Left ventricle myocardium inferior (tissue), 1 donor: ENCODE measurements at regions not wholly inside any gene's neighbourhood (a gene's known extent, or its start where the extent isn't known, plus 50 kb on each side); places are given as distances from the start of the nearest gene placed in this dataset.

ENCODE experiments used
- DNase-seq: peaks from one replicate; pipeline ENCODE4 v3.0.0-alpha.2; 2020
- H3K27ac ChIP-seq: fragments of 200-600 bp; replicated peaks from 2 replicates; pipeline ENCODE4 v1.8.0; 2021
- H3K27me3 ChIP-seq: fragments of 200-600 bp; 2 replicates; pipeline ENCODE4 v1.8.0; 2021; ENCODE audit warnings: low read depth
- H3K36me3 ChIP-seq: fragments of 200-600 bp; 2 replicates; pipeline ENCODE4 v1.8.0; 2021
- H3K4me1 ChIP-seq: fragments of 200-600 bp; 2 replicates; pipeline ENCODE4 v1.8.0; 2021
- H3K4me3 ChIP-seq: fragments of 200-600 bp; 2 replicates; pipeline ENCODE4 v1.8.0; 2021; ENCODE audit warnings: mild to moderate bottlenecking, moderate library complexity
- H3K9me3 ChIP-seq: fragments of 200-600 bp; replicated peaks from 2 replicates; pipeline ENCODE4 v1.8.0; 2021
- intact Hi-C: fragments of 100-400 bp; cut with micrococcal nuclease; formaldehyde crosslinking; loops from one replicate; pipeline ENCODE4 v1.11.0; 2022
- TF ChIP-seq, protein P1 (sequence below): fragments of 200-600 bp; IDR thresholded peaks from 2 replicates; pipeline ENCODE4 v1.8.0; 2021; ENCODE audit warnings: antibody characterized with exemption, mild to moderate bottlenecking, borderline replicate concordance
- donor health status: DM: no; HTN: yes; CAD: no; lungs with severe emphysema.

DNA sequence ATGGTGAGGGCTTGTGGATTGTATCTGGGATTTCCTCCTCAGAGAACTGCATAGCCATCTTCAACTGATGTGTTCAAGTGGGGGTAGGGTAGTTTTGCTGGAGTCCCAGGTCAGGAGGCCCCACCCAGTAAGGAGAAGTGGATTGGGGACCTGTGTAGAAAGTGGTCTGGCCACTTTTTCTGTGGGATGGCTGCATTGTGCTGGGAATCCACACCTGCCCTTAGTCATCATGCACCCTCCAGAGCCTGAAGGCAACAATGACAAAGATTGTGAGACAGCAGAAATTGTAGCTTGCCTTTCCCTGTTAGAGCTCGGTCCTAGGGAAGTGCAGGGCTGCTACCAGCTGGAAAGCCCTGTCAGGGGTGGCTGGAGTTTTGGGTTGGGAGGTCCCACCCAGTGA lies 255.4 kb downstream of the NDFIP2 start:
- intact Hi-C loops, result no loop called here
- Histone ChIP-seq H3K4me3 (no peak overlapping the region), H3K9me3 (peaks cover 14% of the 10 kb centered on the region), H3K36me3 (no peaks in the 10 kb centered on the region), H3K27ac (no peak overlapping the region), H3K27me3 (no peaks in the 10 kb centered on the region), H3K4me1 (peaks cover 21% of the 10 kb centered on the region)
- no peak for DNase-seq
- TF ChIP-seq, protein P1, sequence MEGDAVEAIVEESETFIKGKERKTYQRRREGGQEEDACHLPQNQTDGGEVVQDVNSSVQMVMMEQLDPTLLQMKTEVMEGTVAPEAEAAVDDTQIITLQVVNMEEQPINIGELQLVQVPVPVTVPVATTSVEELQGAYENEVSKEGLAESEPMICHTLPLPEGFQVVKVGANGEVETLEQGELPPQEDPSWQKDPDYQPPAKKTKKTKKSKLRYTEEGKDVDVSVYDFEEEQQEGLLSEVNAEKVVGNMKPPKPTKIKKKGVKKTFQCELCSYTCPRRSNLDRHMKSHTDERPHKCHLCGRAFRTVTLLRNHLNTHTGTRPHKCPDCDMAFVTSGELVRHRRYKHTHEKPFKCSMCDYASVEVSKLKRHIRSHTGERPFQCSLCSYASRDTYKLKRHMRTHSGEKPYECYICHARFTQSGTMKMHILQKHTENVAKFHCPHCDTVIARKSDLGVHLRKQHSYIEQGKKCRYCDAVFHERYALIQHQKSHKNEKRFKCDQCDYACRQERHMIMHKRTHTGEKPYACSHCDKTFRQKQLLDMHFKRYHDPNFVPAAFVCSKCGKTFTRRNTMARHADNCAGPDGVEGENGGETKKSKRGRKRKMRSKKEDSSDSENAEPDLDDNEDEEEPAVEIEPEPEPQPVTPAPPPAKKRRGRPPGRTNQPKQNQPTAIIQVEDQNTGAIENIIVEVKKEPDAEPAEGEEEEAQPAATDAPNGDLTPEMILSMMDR, result no peak

- Histone ChIP-seq H3K4me1 (peaks cover 10% of the 10 kb centered on the region), H3K4me3 (no peak overlapping the region), H3K9me3 (peaks cover 23% of the 10 kb centered on the region), H3K27me3 (no peaks in the 10 kb centered on the region), H3K36me3 (no peaks in the 10 kb centered on the region), H3K27ac (no peak overlapping the region)
- DNase-seq, result no peak
- intact Hi-C loops, result no loop called here
- TF ChIP-seq, protein P1, result no peak
Measured at GRCh38 chr13:79735228-79735627, 254.3 kb downstream of the NDFIP2 start.

GRCh38 chr13:79727086-79727485 lies 246.1 kb downstream of the NDFIP2 start:
- H3K4me3 ChIP-seq, result no peak overlapping the region
- no peaks in the 10 kb centered on the region for H3K27me3 ChIP-seq
- intact Hi-C loops, result no loop called here
- no peak for DNase-seq
- peaks cover 34% of the 10 kb centered on the region for H3K4me1 ChIP-seq
- H3K36me3 ChIP-seq, result no peaks in the 10 kb centered on the region
- H3K27ac ChIP-seq, result no peak overlapping the region
- peaks cover 16% of the 10 kb centered on the region for H3K9me3 ChIP-seq
- TF ChIP-seq, protein P1, result no peak

GRCh38 chr13:79725841-79726240 lies 244.9 kb downstream of the NDFIP2 start:
- no peaks in the 10 kb centered on the region for H3K36me3 ChIP-seq
- H3K27ac ChIP-seq, result no peak overlapping the region
- no peaks in the 10 kb centered on the region for H3K27me3 ChIP-seq
- no peak overlapping the region for H3K4me3 ChIP-seq
- peaks cover 34% of the 10 kb centered on the region for H3K4me1 ChIP-seq
- peaks cover 7% of the 10 kb centered on the region for H3K9me3 ChIP-seq
- no peak for DNase-seq
- TF ChIP-seq, protein P1, result no peak
- intact Hi-C loops, result no loop called here

- Histone ChIP-seq H3K4me1 (peaks cover 34% of the 10 kb centered on the region), H3K27ac (peak overlapping the region; percentile 73), H3K4me3 (no peak overlapping the region), H3K27me3 (no peaks in the 10 kb centered on the region), H3K9me3 (peaks cover 3% of the 10 kb centered on the region), H3K36me3 (no peaks in the 10 kb centered on the region)
- intact Hi-C loops, result no loop called here
- TF ChIP-seq, protein P1, result no peak
- no peak for DNase-seq
Measured at GRCh38 chr13:79724348-79725103, 243.6 kb downstream of the NDFIP2 start.
